CD4-positive, alpha-beta T cell (primary cell): ENCODE measurements at regions not wholly inside any gene's neighbourhood (a gene's known extent, or its start where the extent isn't known, plus 50 kb on each side); places are given as distances from the start of the nearest gene placed in this dataset.

ENCODE experiments used
- ATAC-seq: fragments of 200-7000 bp; cut with Tn5 transposase; one replicate; pipeline ENCODE4 v1.10.0; 2022; ENCODE audit warnings: mild to moderate bottlenecking; ENCODE audit not compliant: poor library complexity
- CTCF ChIA-PET: fragments of 350-600 bp; sonication (Branson Sonifier 250); formaldehyde crosslinking; loops from one replicate; lab custom pipeline; 2021; ENCODE audit warnings: antibody characterized with exemption, inconsistent platforms; lab: Charles Lee
- POLR2A ChIA-PET: fragments of 350-600 bp; sonication (Branson Sonifier 250); formaldehyde crosslinking; loops from one replicate; lab custom pipeline; 2021; ENCODE audit warnings: antibody characterized with exemption, inconsistent platforms; lab: Charles Lee
- DNase-seq, 14 experiments: peaks; one replicate each; pipeline ENCODE4 v3.0.0-alpha.2; 2013 to 2020; ENCODE audit warnings: mixed read lengths in 2 of 14
- H3K27ac ChIP-seq, 2 donors: one replicate each; pipeline versions ENCODE4 v1.5.1 to v1.7.0; 2013; ENCODE audit warnings: low read length in 2 of 2, low read depth in 1 of 2, mild to moderate bottlenecking in 1 of 2
- H3K27me3 ChIP-seq, 2 experiments: 1 replicate in 1 of 2; 2 replicates in 1 of 2; pipeline versions ENCODE4 v1.6.1 to v1.7.0; 2013; ENCODE audit warnings: low read length in 2 of 2, control low read depth in 1 of 2, mild to moderate bottlenecking in 1 of 2, moderate library complexity in 1 of 2; ENCODE audit not compliant: insufficient read depth in 2 of 2, control insufficient read depth in 1 of 2
- H3K36me3 ChIP-seq: one replicate; pipeline ENCODE4 v1.6.1; 2013; ENCODE audit warnings: low read length, control low read depth; ENCODE audit not compliant: insufficient read depth
- H3K4me1 ChIP-seq: one replicate; pipeline ENCODE4 v1.6.1; 2013; ENCODE audit warnings: low read length, control low read depth; ENCODE audit not compliant: insufficient read depth
- H3K4me3 ChIP-seq: one replicate; pipeline ENCODE4 v1.5.1; 2013; ENCODE audit warnings: mild to moderate bottlenecking, low read length, moderate library complexity
- H3K9me3 ChIP-seq, 2 experiments: 1 replicate in 1 of 2; 2 replicates in 1 of 2; pipeline versions ENCODE4 v1.6.1 to v1.7.0; 2013; ENCODE audit warnings: low read length in 2 of 2, mild to moderate bottlenecking in 2 of 2, control low read depth in 1 of 2, moderate library complexity in 1 of 2; ENCODE audit not compliant: control insufficient read depth in 1 of 2, insufficient read depth in 1 of 2
- H3K27ac Mint-ChIP-seq: one replicate; pipeline ENCODE4 v1.8.0; 2020; ENCODE audit warnings: mixed read lengths
- H3K27me3 Mint-ChIP-seq: one replicate; pipeline ENCODE4 v1.8.0; 2021; ENCODE audit warnings: mixed read lengths
- H3K36me3 Mint-ChIP-seq: one replicate; pipeline ENCODE4 v1.8.0; 2021; ENCODE audit warnings: low read depth, mixed read lengths
- H3K4me1 Mint-ChIP-seq: one replicate; pipeline ENCODE4 v1.8.0; 2021; ENCODE audit warnings: low read depth, mixed read lengths
- H3K4me3 Mint-ChIP-seq: one replicate; pipeline ENCODE4 v1.8.0; 2020; ENCODE audit warnings: mild to moderate bottlenecking, mixed read lengths
- H3K9me3 Mint-ChIP-seq: one replicate; pipeline ENCODE4 v1.8.0; 2020; ENCODE audit warnings: mixed read lengths
- CTCF ChIP-seq: fragments of 200-600 bp; IDR thresholded peaks from one replicate; pipeline ENCODE4 v1.8.0; 2022; ENCODE audit warnings: antibody characterized with exemption, mild to moderate bottlenecking
- intact Hi-C, 2 experiments: fragments of 100-400 bp; cut with DNase I in 1 of 2; cut with micrococcal nuclease in 1 of 2; formaldehyde crosslinking; loops; one replicate each; pipeline versions ENCODE4 v1.15.1 to v1.9.0; 2023 to 2025; cut with DNase I, micrococcal nuclease

GRCh38 chr13:99140831-99141230 is 59.8 kb upstream of the UBAC2 start:
- no peak for TF ChIP-seq CTCF
- no peak overlapping the region for H3K4me3 ChIP-seq
- Mint-ChIP-seq H3K4me3 (no peak overlapping the region), H3K36me3 (no peaks in the 10 kb centered on the region), H3K27ac (no peak overlapping the region), H3K4me1 (no peaks in the 10 kb centered on the region), H3K9me3 (no peaks in the 10 kb centered on the region), H3K27me3 (no peaks in the 10 kb centered on the region)
- no peak overlapping the region for H3K27ac ChIP-seq
- ChIA-PET CTCF (no interaction called here), POLR2A (no interaction called here)
- H3K9me3 ChIP-seq, result no peaks in the 10 kb centered on the region
- DNase-seq, result no peak
- ATAC-seq, result no peak
- H3K27me3 ChIP-seq, result no peaks in the 10 kb centered on the region
- intact Hi-C loops, result no loop called here
- H3K4me1 ChIP-seq, result no peaks in the 10 kb centered on the region
- H3K36me3 ChIP-seq, result no peaks in the 10 kb centered on the region

DNA sequence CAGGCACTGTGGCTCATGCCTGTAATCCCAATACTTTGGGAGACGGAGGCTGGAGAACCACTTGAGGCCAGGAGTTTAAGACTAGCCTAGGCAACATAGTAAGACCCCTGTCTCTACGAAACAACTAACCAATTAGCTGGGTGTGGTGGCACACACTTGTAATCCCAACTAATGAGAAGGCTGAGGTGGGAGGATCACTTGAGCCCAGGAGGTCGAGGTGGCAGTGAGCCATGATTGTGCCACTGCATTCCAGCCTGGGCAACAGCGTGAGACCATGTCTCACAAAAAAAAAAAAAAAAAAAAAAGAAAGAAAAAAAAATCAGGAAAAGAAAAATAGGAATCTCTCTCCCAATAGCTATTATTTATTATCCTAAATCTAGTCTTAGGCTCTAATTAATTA is 56.8 kb upstream of the UBAC2 start:
- no peak for TF ChIP-seq CTCF
- POLR2A ChIA-PET, result interaction anchor here (0.9 kb wide), 1 partner anchor 56 kb away, joined by 3 read pairs; no protein-coding TSS in a partner anchor
- Mint-ChIP-seq H3K4me3 (no peak overlapping the region), H3K27ac (no peak overlapping the region), H3K36me3 (no peaks in the 10 kb centered on the region), H3K9me3 (no peaks in the 10 kb centered on the region), H3K27me3 (no peaks in the 10 kb centered on the region), H3K4me1 (no peaks in the 10 kb centered on the region)
- intact Hi-C loops, result no loop called here
- peaks cover 0 to 2% of the 10 kb centered on the region in 2 experiments for H3K27me3 ChIP-seq
- DNase-seq, result no peak
- H3K27ac ChIP-seq, result no peak overlapping the region
- H3K9me3 ChIP-seq, result no peaks in the 10 kb centered on the region
- CTCF ChIA-PET, result interaction anchor here (1.0 kb wide), 1 partner anchor 32 kb away, joined by 4 read pairs; no protein-coding TSS in a partner anchor
- H3K4me3 ChIP-seq, result no peak overlapping the region
- H3K4me1 ChIP-seq, result no peaks in the 10 kb centered on the region
- H3K36me3 ChIP-seq, result no peaks in the 10 kb centered on the region
- no peak for ATAC-seq

- H3K9me3 Mint-ChIP-seq, result no peaks in the 10 kb centered on the region
- no peaks in the 10 kb centered on the region for H3K4me1 Mint-ChIP-seq
- no peak overlapping the region for H3K27ac Mint-ChIP-seq
- H3K27me3 ChIP-seq, result peaks cover 0 to 2% of the 10 kb centered on the region in 2 experiments
- no peaks in the 10 kb centered on the region for H3K27me3 Mint-ChIP-seq
- no peaks in the 10 kb centered on the region for H3K9me3 ChIP-seq
- ChIA-PET CTCF (interaction anchor here (1.0 kb wide), 1 partner anchor 32 kb away, joined by 4 read pairs; no protein-coding TSS in a partner anchor), POLR2A (interaction anchor here (0.9 kb wide), 1 partner anchor 56 kb away, joined by 3 read pairs; no protein-coding TSS in a partner anchor)
- H3K27ac ChIP-seq, result no peak overlapping the region
- no peaks in the 10 kb centered on the region for H3K36me3 Mint-ChIP-seq
- DNase-seq (peak in 2 of 14 experiments; percentile 12 to 17), ATAC-seq (no peak)
- intact Hi-C loops, result no loop called here
- H3K36me3 ChIP-seq, result no peaks in the 10 kb centered on the region
- no peak overlapping the region for H3K4me3 ChIP-seq
- no peak overlapping the region for H3K4me3 Mint-ChIP-seq
- no peaks in the 10 kb centered on the region for H3K4me1 ChIP-seq
- TF ChIP-seq CTCF, result no peak
These were observed 56.3 kb upstream of the UBAC2 start for GRCh38 chr13:99144306-99144705.
